A673 (cell line): ENCODE measurements at regions not wholly inside any gene's neighbourhood (a gene's known extent, or its start where the extent isn't known, plus 50 kb on each side); places are given as distances from the start of the nearest gene placed in this dataset.

ENCODE experiments used
- BruUV-seq: library from RNA; stranded (reverse); fragments of 400-500 nt; replicated peaks from 2 replicates; lab custom pipeline; 2021; lab: Mats Ljungman, UMichigan
- CTCF ChIA-PET: fragments of 300-600 bp; sonication (Branson Sonifier 250); formaldehyde crosslinking; loops from one replicate; lab custom pipeline; 2022; ENCODE audit warnings: antibody characterized with exemption; lab: Charles Lee
- POLR2A ChIA-PET: fragments of 300-600 bp; sonication (Branson Sonifier 250); formaldehyde crosslinking; loops from one replicate; lab custom pipeline; 2022; ENCODE audit warnings: antibody characterized with exemption; ENCODE audit not compliant: low non-redundant PET; lab: Charles Lee
- DNase-seq: peaks from one replicate; pipeline ENCODE4 v3.0.0-alpha.2; 2015; ENCODE audit warnings: low spot score
- H3K27ac ChIP-seq: fragments of 200-600 bp; sonication (generic); 2 replicates; pipeline ENCODE4 v1.5.1; 2016; ENCODE audit warnings: mixed run types, low read depth, mild to moderate bottlenecking, mixed read lengths, antibody characterized with exemption, low read length; ENCODE audit not compliant: poor library complexity, severe bottlenecking
- H3K27me3 ChIP-seq: fragments of 200-600 bp; sonication (generic); replicated peaks from 2 replicates; pipeline ENCODE4 v1.6.1; 2017; ENCODE audit warnings: mixed run types, low read depth, mild to moderate bottlenecking, mixed read lengths, antibody characterized with exemption, low read length; ENCODE audit not compliant: insufficient read depth, poor library complexity
- H3K36me3 ChIP-seq: fragments of 200-600 bp; sonication (generic); 2 replicates; pipeline ENCODE4 v1.6.1; 2016; ENCODE audit warnings: mixed run types, mild to moderate bottlenecking, mixed read lengths, antibody characterized with exemption, low read length; ENCODE audit not compliant: insufficient read depth, poor library complexity, severe bottlenecking
- H3K4me1 ChIP-seq: fragments of 200-600 bp; sonication (generic); 2 replicates; pipeline ENCODE4 v1.6.1; 2017; ENCODE audit warnings: mixed run types, mild to moderate bottlenecking, mixed read lengths, antibody characterized with exemption, low read length; ENCODE audit not compliant: insufficient read depth, poor library complexity, severe bottlenecking
- H3K4me3 ChIP-seq: fragments of 200-600 bp; sonication (generic); 2 replicates; pipeline ENCODE4 v1.5.1; 2016; ENCODE audit warnings: low read depth, mixed run types, mild to moderate bottlenecking, mixed read lengths, low read length; ENCODE audit not compliant: poor library complexity, severe bottlenecking
- H3K9me3 ChIP-seq: fragments of 200-600 bp; sonication (generic); 2 replicates; pipeline ENCODE4 v1.6.1; 2016; ENCODE audit warnings: mixed run types, low read depth, mild to moderate bottlenecking, mixed read lengths, antibody characterized with exemption, low read length; ENCODE audit not compliant: poor library complexity, severe bottlenecking
- CTCF ChIP-seq: fragments of 300-800, 200-600 bp; sonication (generic); conservative IDR thresholded peaks from 2 replicates; pipeline ENCODE4 v1.5.1; 2017; ENCODE audit warnings: low read depth, mild to moderate bottlenecking, antibody characterized with exemption, low read length, moderate library complexity, mixed read lengths
- EZH2 ChIP-seq: fragments of 200-600 bp; sonication (generic); IDR thresholded peaks from 2 replicates; pipeline ENCODE4 v1.6.1; 2017; ENCODE audit warnings: borderline replicate concordance, low read depth, mild to moderate bottlenecking, mixed read lengths, antibody characterized with exemption, low read length; ENCODE audit not compliant: poor library complexity, severe bottlenecking
- intact Hi-C: fragments of 100-400 bp; cut with micrococcal nuclease; formaldehyde crosslinking; loops from one replicate; pipeline ENCODE4 v1.10.0; 2022; ENCODE audit not compliant: unreplicated experiment

DNA sequence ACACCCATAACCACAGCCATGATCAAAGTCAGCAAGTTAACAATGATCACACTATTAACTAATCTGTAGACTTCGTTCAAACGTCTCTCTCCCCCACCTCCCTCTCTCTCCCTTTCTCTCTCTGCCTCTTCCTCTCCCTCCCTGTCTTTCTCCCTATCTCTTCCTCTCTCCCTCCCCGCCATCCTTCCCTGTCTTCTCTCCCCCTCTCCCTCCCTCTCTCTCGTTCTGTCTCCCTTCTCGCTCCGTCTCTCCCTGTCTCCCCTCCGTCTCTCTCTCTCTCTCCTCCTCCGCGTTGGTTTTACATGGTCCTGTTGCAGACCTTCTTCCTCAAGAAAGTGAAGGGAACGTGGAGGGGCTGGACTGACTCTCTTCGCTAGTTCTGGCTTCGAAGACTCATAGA, 308.9 kb upstream of the FOXQ1 start:
- TF ChIP-seq EZH2, result no peak
- BruUV-seq, result no TSS peak
- no peak for DNase-seq
- Histone ChIP-seq H3K4me1 (no peaks in the 10 kb centered on the region), H3K36me3 (no peaks in the 10 kb centered on the region), H3K4me3 (no peak overlapping the region), H3K9me3 (no peaks in the 10 kb centered on the region), H3K27ac (no peak overlapping the region), H3K27me3 (peaks cover 52% of the 10 kb centered on the region)
- ChIA-PET CTCF (no interaction called here), POLR2A (no interaction called here)
- intact Hi-C loops, result no loop called here

DNA sequence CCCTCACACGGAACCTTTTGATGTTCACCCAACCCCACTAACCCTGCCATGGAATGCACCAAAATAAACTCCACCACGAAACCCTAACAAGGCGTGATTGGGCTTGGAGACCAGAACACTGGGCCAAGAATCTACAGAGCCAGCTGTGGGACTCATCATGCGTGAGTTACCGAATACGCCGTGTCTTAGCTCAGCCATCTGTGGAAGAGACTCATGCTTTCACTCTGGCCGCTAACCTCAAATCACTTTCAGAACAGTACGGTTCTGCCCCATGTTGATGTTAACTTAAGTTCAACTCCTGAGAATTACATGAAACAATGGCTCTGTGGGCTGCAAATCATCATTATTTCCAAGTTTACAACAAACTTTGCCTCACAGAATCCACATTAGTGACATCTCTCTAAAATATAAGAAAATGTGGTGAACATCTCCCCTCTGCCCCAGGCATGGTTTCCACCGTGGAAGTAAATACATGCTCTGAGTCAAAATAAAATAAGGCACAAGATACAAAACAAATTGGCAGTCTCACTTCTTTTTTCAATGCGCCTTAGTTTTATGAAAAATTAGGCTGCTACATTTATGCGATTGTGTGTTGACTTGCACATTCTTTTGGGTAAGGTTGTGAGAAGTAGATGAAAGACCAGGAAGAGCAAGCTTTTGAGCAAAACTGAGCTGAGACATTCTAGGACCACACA, 308.9 kb upstream of the EXOC2 start:
- Histone ChIP-seq H3K4me1 (no peaks in the 10 kb centered on the region), H3K27ac (no peak overlapping the region), H3K4me3 (no peak overlapping the region), H3K36me3 (no peaks in the 10 kb centered on the region), H3K9me3 (no peaks in the 10 kb centered on the region), H3K27me3 (peaks cover 48% of the 10 kb centered on the region)
- no peak for DNase-seq
- no TSS peak for BruUV-seq
- intact Hi-C loops, result no loop called here
- no peak for TF ChIP-seq EZH2
- no peak for TF ChIP-seq CTCF
- ChIA-PET POLR2A (no interaction called here), CTCF (no interaction called here)

- POLR2A ChIA-PET, result no interaction called here
These were observed 306.6 kb upstream of the EXOC2 start for GRCh38 chr6:999552-999951.

More at GRCh38 chr6:999552-999951, 306.6 kb upstream of the EXOC2 start:
- no TSS peak for BruUV-seq
- Histone ChIP-seq H3K27ac (no peak overlapping the region), H3K36me3 (no peaks in the 10 kb centered on the region), H3K27me3 (peaks cover 62% of the 10 kb centered on the region), H3K4me1 (no peaks in the 10 kb centered on the region), H3K9me3 (no peaks in the 10 kb centered on the region), H3K4me3 (no peak overlapping the region)
- CTCF ChIA-PET, result no interaction called here
- TF ChIP-seq EZH2 (no peak), CTCF (no peak)
- no peak for DNase-seq
- intact Hi-C loops, result no loop called here
